HFFc6 (cell line): ENCODE measurements at regions not wholly inside any gene's neighbourhood (a gene's known extent, or its start where the extent isn't known, plus 50 kb on each side); places are given as distances from the start of the nearest gene placed in this dataset.
A peak's percentile ranks its signal among the peaks of the same experiment; 100 is the strongest.

ENCODE experiments used
- DNase-seq: peaks from one replicate; pipeline ENCODE4 v3.0.0-alpha.2; 2018
- H3K27ac Mint-ChIP-seq: 2 replicates; pipeline ENCODE4 v1.8.0; 2020; ENCODE audit warnings: mild to moderate bottlenecking, mixed read lengths
- H3K27me3 Mint-ChIP-seq: 2 replicates; pipeline ENCODE4 v1.8.0; 2021; ENCODE audit warnings: mild to moderate bottlenecking, moderate library complexity, mixed read lengths; ENCODE audit not compliant: insufficient read depth
- H3K36me3 Mint-ChIP-seq: 2 replicates; pipeline ENCODE4 v1.8.0; 2021; ENCODE audit warnings: low read depth, mixed read lengths
- H3K4me1 Mint-ChIP-seq: 2 replicates; pipeline ENCODE4 v1.8.0; 2020; ENCODE audit warnings: low read depth, mixed read lengths
- H3K4me3 Mint-ChIP-seq: 2 replicates; pipeline ENCODE4 v1.8.0; 2020; ENCODE audit warnings: mild to moderate bottlenecking, moderate library complexity, mixed read lengths
- H3K9me3 Mint-ChIP-seq: 2 replicates; pipeline ENCODE4 v1.8.0; 2020; ENCODE audit warnings: mild to moderate bottlenecking, mixed read lengths
- CTCF ChIP-seq: fragments of 200-600 bp; sonication (generic); IDR thresholded peaks from 2 replicates; pipeline ENCODE4 v1.5.0; 2021; ENCODE audit warnings: antibody characterized with exemption, mild to moderate bottlenecking

GRCh38 chr12:76952995-76953394 is 74.2 kb upstream of the CSRP2 start:
- Mint-ChIP-seq H3K36me3 (no peaks in the 10 kb centered on the region), H3K9me3 (no peaks in the 10 kb centered on the region), H3K4me1 (peaks cover 10% of the 10 kb centered on the region), H3K27ac (no peak overlapping the region), H3K4me3 (no peak overlapping the region), H3K27me3 (no peaks in the 10 kb centered on the region; the same call in 1 of the 2 replicates)
- no peak for DNase-seq
- TF ChIP-seq CTCF = no peak

GRCh38 chr12:76948879-76949278 is 70.1 kb upstream of the CSRP2 start:
- H3K27ac Mint-ChIP-seq = no peak overlapping the region

GRCh38 chr12:76947304-76947703 is 68.5 kb upstream of the CSRP2 start:
- no peak for TF ChIP-seq CTCF
- no peaks in the 10 kb centered on the region for H3K27me3 Mint-ChIP-seq
- DNase-seq = no peak
- H3K9me3 Mint-ChIP-seq = no peaks in the 10 kb centered on the region
- no peak overlapping the region for H3K27ac Mint-ChIP-seq
- H3K4me1 Mint-ChIP-seq = peaks cover 53% of the 10 kb centered on the region
- H3K36me3 Mint-ChIP-seq = no peaks in the 10 kb centered on the region
- no peak overlapping the region for H3K4me3 Mint-ChIP-seq

More at GRCh38 chr12:76948879-76949278, 70.1 kb upstream of the CSRP2 start:
- H3K4me3 Mint-ChIP-seq = no peak overlapping the region
- no peaks in the 10 kb centered on the region for H3K9me3 Mint-ChIP-seq
- DNase-seq = no peak
- peaks cover 43% of the 10 kb centered on the region for H3K4me1 Mint-ChIP-seq
- TF ChIP-seq CTCF = no peak
- H3K36me3 Mint-ChIP-seq = no peaks in the 10 kb centered on the region
- no peaks in the 10 kb centered on the region for H3K27me3 Mint-ChIP-seq

GRCh38 chr12:76946446-76946845 is 67.6 kb upstream of the CSRP2 start:
- Mint-ChIP-seq H3K36me3 (no peaks in the 10 kb centered on the region), H3K9me3 (no peaks in the 10 kb centered on the region), H3K4me3 (no peak overlapping the region; the same call in 1 of the 2 replicates), H3K4me1 (peaks cover 59% of the 10 kb centered on the region), H3K27me3 (no peaks in the 10 kb centered on the region), H3K27ac (peak overlapping the region; percentile 62; the same call in 1 of the 2 replicates)
- no peak for DNase-seq
- TF ChIP-seq CTCF = no peak

- Mint-ChIP-seq H3K27ac (peak overlapping the region; percentile 62), H3K27me3 (no peaks in the 10 kb centered on the region), H3K9me3 (no peaks in the 10 kb centered on the region), H3K4me1 (peaks cover 61% of the 10 kb centered on the region), H3K36me3 (no peaks in the 10 kb centered on the region), H3K4me3 (peak overlapping the region; percentile 43)
- TF ChIP-seq CTCF = no peak
- DNase-seq = peak; percentile 58
These were observed 67.0 kb upstream of the CSRP2 start for GRCh38 chr12:76945867-76946266.

GRCh38 chr12:76944892-76945291 is 66.1 kb upstream of the CSRP2 start:
- no peaks in the 10 kb centered on the region for H3K36me3 Mint-ChIP-seq
- no peak for TF ChIP-seq CTCF
- peaks cover 64% of the 10 kb centered on the region for H3K4me1 Mint-ChIP-seq
- H3K9me3 Mint-ChIP-seq = no peaks in the 10 kb centered on the region
- H3K27ac Mint-ChIP-seq = no peak overlapping the region
- no peak overlapping the region for H3K4me3 Mint-ChIP-seq
- no peaks in the 10 kb centered on the region for H3K27me3 Mint-ChIP-seq
- DNase-seq = no peak
